DND-41 (cell line): ENCODE measurements at regions not wholly inside any gene's neighbourhood (a gene's known extent, or its start where the extent isn't known, plus 50 kb on each side); places are given as distances from the start of the nearest gene placed in this dataset.

Source experiments
- ATAC-seq: fragments of 200-7000 bp; cut with Tn5 transposase; 3 replicates; pipeline ENCODE4 v1.9.1; 2021; ENCODE audit warnings: low read depth; ENCODE audit not compliant: insufficient read depth
- DNase-seq: peaks from one replicate; pipeline ENCODE4 v3.0.0-alpha.2; 2020
- H2AFZ ChIP-seq: 2 replicates; pipeline ENCODE4 v1.6.0; 2012; ENCODE audit warnings: low read depth, low read length
- H3K27ac ChIP-seq: 2 replicates; pipeline ENCODE4 v1.5.1; 2012; ENCODE audit warnings: low read length, inconsistent platforms
- H3K27me3 ChIP-seq: fragments of 200-600 bp; sonication (generic); 2 replicates; pipeline ENCODE4 v1.6.0; 2012; ENCODE audit warnings: low read length, mild to moderate bottlenecking, inconsistent platforms; ENCODE audit not compliant: insufficient read depth, poor library complexity
- H3K36me3 ChIP-seq: 2 replicates; pipeline ENCODE4 v1.5.1; 2012; ENCODE audit warnings: low read length, inconsistent platforms; ENCODE audit not compliant: insufficient read depth
- H3K4me1 ChIP-seq: 2 replicates; pipeline ENCODE4 v1.5.1; 2012; ENCODE audit warnings: mild to moderate bottlenecking, low read length; ENCODE audit not compliant: insufficient read depth
- H3K4me2 ChIP-seq: 2 replicates; pipeline ENCODE4 v1.6.0; 2012; ENCODE audit warnings: mild to moderate bottlenecking, moderate library complexity, low read length, inconsistent platforms; ENCODE audit not compliant: insufficient read depth
- H3K4me3 ChIP-seq, 2 experiments: fragments of 200-600 bp in 1 of 2; shearing (Covaris generic) in 1 of 2; 2 replicates each; pipeline ENCODE4 v1.5.1; 2012 to 2016; ENCODE audit warnings: inconsistent platforms in 2 of 2, low read length in 2 of 2, mild to moderate bottlenecking in 2 of 2, low read depth in 1 of 2, moderate library complexity in 1 of 2
- H3K79me2 ChIP-seq: 2 replicates; pipeline ENCODE4 v1.6.0; 2012; ENCODE audit warnings: low read length, inconsistent platforms; ENCODE audit not compliant: insufficient read depth
- H3K9ac ChIP-seq: 2 replicates; pipeline ENCODE4 v1.6.0; 2012; ENCODE audit warnings: low read depth, mild to moderate bottlenecking, inconsistent platforms, low read length, moderate library complexity
- H3K9me3 ChIP-seq: 2 replicates; pipeline ENCODE4 v1.5.1; 2012; ENCODE audit warnings: low read length, moderate library complexity, mild to moderate bottlenecking, inconsistent platforms; ENCODE audit not compliant: insufficient read depth, severe bottlenecking
- H4K20me1 ChIP-seq: 2 replicates; pipeline ENCODE4 v1.6.0; 2012; ENCODE audit warnings: low read length; ENCODE audit not compliant: insufficient read depth
- CTCF ChIP-seq: IDR thresholded peaks from 2 replicates; pipeline ENCODE4 v1.5.1; 2012; ENCODE audit warnings: borderline replicate concordance, low read length, moderate library complexity, mild to moderate bottlenecking; ENCODE audit not compliant: poor library complexity, severe bottlenecking; ENCODE audit errors: extremely low read depth
- EZH2 ChIP-seq: IDR thresholded peaks from 3 replicates; pipeline ENCODE4 v1.6.1; 2012; ENCODE audit warnings: borderline replicate concordance, low read depth, mild to moderate bottlenecking, moderate library complexity, low read length, inconsistent platforms; ENCODE audit not compliant: severe bottlenecking

- Histone ChIP-seq H3K4me1 (no peaks in the 10 kb centered on the region), H3K9me3 (no peaks in the 10 kb centered on the region), H3K4me2 (no peak overlapping the region), H3K4me3 (no peak overlapping the region), H2AFZ (no peak overlapping the region), H3K9ac (no peak overlapping the region), H3K27me3 (no peaks in the 10 kb centered on the region), H3K79me2 (no peaks in the 10 kb centered on the region), H3K36me3 (no peaks in the 10 kb centered on the region), H3K27ac (no peak overlapping the region), H4K20me1 (no peaks in the 10 kb centered on the region)
- DNase-seq (no peak), ATAC-seq (no peak)
- TF ChIP-seq EZH2, result no peak
- TF ChIP-seq CTCF, result no peak
These were observed 199.6 kb upstream of the MAF start for GRCh38 chr16:79800016-79800608.

- no peak for TF ChIP-seq EZH2
- no peak for TF ChIP-seq CTCF
- Histone ChIP-seq H2AFZ (no peak overlapping the region), H3K36me3 (no peaks in the 10 kb centered on the region), H3K9me3 (no peaks in the 10 kb centered on the region), H3K4me1 (no peaks in the 10 kb centered on the region), H3K27ac (no peak overlapping the region), H3K79me2 (no peaks in the 10 kb centered on the region), H3K4me2 (no peak overlapping the region), H3K27me3 (no peaks in the 10 kb centered on the region), H3K9ac (no peak overlapping the region), H4K20me1 (no peaks in the 10 kb centered on the region), H3K4me3 (no peak overlapping the region)
- DNase-seq (no peak), ATAC-seq (no peak)
These were observed 198.0 kb upstream of the MAF start for GRCh38 chr16:79798416-79799053.

- H3K36me3 ChIP-seq, result no peaks in the 10 kb centered on the region
- H3K4me1 ChIP-seq, result no peaks in the 10 kb centered on the region
- DNase-seq, result no peak
- TF ChIP-seq CTCF, result no peak
- no peak for TF ChIP-seq EZH2
- no peaks in the 10 kb centered on the region for H3K9me3 ChIP-seq
- H4K20me1 ChIP-seq, result no peaks in the 10 kb centered on the region
- no peak overlapping the region for H3K27ac ChIP-seq
- no peaks in the 10 kb centered on the region for H3K79me2 ChIP-seq
- no peak overlapping the region for H3K4me2 ChIP-seq
- no peak overlapping the region for H3K9ac ChIP-seq
- H3K27me3 ChIP-seq, result no peaks in the 10 kb centered on the region
- ATAC-seq, result no peak
- no peak overlapping the region for H2AFZ ChIP-seq
- H3K4me3 ChIP-seq, result no peak overlapping the region
These were observed 196.9 kb upstream of the MAF start for GRCh38 chr16:79797486-79797885.
